HCT116 (cell line): ENCODE measurements at regions not wholly inside any gene's neighbourhood (a gene's known extent, or its start where the extent isn't known, plus 50 kb on each side); places are given as distances from the start of the nearest gene placed in this dataset.

ENCODE experiments used
- ATAC-seq: fragments of 200-7000 bp; cut with Tn5 transposase; 2 replicates; pipeline ENCODE4 v1.9.1; 2020; ENCODE audit warnings: mild to moderate bottlenecking, moderate library complexity
- BruUV-seq: library from RNA; stranded (reverse); fragments of 400-500 nt; replicated peaks from 2 replicates; lab custom pipeline; 2021; lab: Mats Ljungman, UMichigan
- CTCF ChIA-PET: fragments of 300-600 bp; sonication (Branson Sonifier 250); formaldehyde crosslinking; loops from one replicate; lab custom pipeline; 2021; ENCODE audit warnings: antibody characterized with exemption; lab: Charles Lee
- POLR2A ChIA-PET: fragments of 300-600, 350-600 bp; sonication (Branson Sonifier 250); formaldehyde crosslinking; loops from one replicate; lab custom pipeline; 2021; ENCODE audit warnings: antibody characterized with exemption; lab: Charles Lee
- RAD21 ChIA-PET, 2 experiments: fragments of 300-600 bp; sonication (Branson Sonifier 250); formaldehyde crosslinking; loops; one replicate each; lab custom pipeline; 2023; ENCODE audit warnings: low total read pairs in 2 of 2; ENCODE audit not compliant: uncharacterized antibody in 2 of 2, unreplicated experiment in 2 of 2, low non-redundant PET in 1 of 2; lab: Charles Lee
- DNase-seq: peaks from one replicate; pipeline ENCODE4 v3.0.0-alpha.2; 2010; ENCODE audit warnings: low read depth, low spot score
- H2AFZ ChIP-seq: fragments of 200-600 bp; shearing (Covaris generic), sonication (generic); 2 replicates; pipeline ENCODE4 v1.6.1; 2017; ENCODE audit warnings: low read depth, mixed run types, mixed read lengths, antibody characterized with exemption, low read length; ENCODE audit not compliant: poor library complexity, severe bottlenecking
- H3K27ac ChIP-seq: 2 replicates; pipeline ENCODE4 v1.5.1; 2012; ENCODE audit warnings: low read depth, low read length
- H3K27me3 ChIP-seq: fragments of 200-600 bp; sonication (generic); 2 replicates; pipeline ENCODE4 v1.6.1; 2016; ENCODE audit warnings: mixed run types, low read length, mixed read lengths; ENCODE audit not compliant: insufficient read depth
- H3K36me3 ChIP-seq, 2 experiments: fragments of 200-500 bp in 1 of 2; fragments of 200-600 bp in 1 of 2; sonication (Bioruptor generic) in 1 of 2; sonication (generic) in 1 of 2; 2 replicates each; pipeline versions ENCODE4 v1.5.1 to v1.6.1; 2014 to 2016; ENCODE audit warnings: low read length in 2 of 2, inconsistent platforms in 1 of 2, mixed read lengths in 1 of 2, mixed run types in 1 of 2; ENCODE audit not compliant: insufficient read depth in 2 of 2, control insufficient read depth in 1 of 2
- H3K4me1 ChIP-seq, 2 experiments: fragments of 200-600 bp in 1 of 2; sonication (generic) in 1 of 2; 2 replicates each; pipeline versions ENCODE4 v1.5.1 to v1.6.1; 2012 to 2017; ENCODE audit warnings: low read length in 2 of 2, inconsistent platforms in 1 of 2, mild to moderate bottlenecking in 1 of 2, mixed read lengths in 1 of 2, mixed run types in 1 of 2, moderate library complexity in 1 of 2; ENCODE audit not compliant: insufficient read depth in 2 of 2, control insufficient read depth in 1 of 2
- H3K4me2 ChIP-seq: fragments of 200-600 bp; sonication (generic); 2 replicates; pipeline ENCODE4 v1.6.1; 2017; ENCODE audit warnings: mixed run types, low read length, mixed read lengths
- H3K4me3 ChIP-seq, 2 experiments: fragments of 200-600 bp in 1 of 2; sonication (generic) in 1 of 2; replicated peaks in 1 of 2; 2 replicates each; pipeline ENCODE4 v1.5.1; 2011 to 2016; ENCODE audit warnings: low read length in 2 of 2, control low read depth in 1 of 2, low read depth in 1 of 2, mild to moderate bottlenecking in 1 of 2, mixed read lengths in 1 of 2, mixed run types in 1 of 2
- H3K79me2 ChIP-seq: fragments of 200-600 bp; sonication (generic); 2 replicates; pipeline ENCODE4 v1.6.1; 2017; ENCODE audit warnings: mild to moderate bottlenecking, mixed run types, low read length, moderate library complexity, mixed read lengths; ENCODE audit not compliant: insufficient read depth
- H3K9ac ChIP-seq: fragments of 200-600 bp; sonication (generic); 2 replicates; pipeline ENCODE4 v1.6.1; 2016; ENCODE audit warnings: low read length, mixed read lengths
- H3K9me2 ChIP-seq: fragments of 200-600 bp; sonication (generic), shearing (Covaris generic); 2 replicates; pipeline ENCODE4 v1.6.1; 2017; ENCODE audit warnings: mixed run types, mild to moderate bottlenecking, moderate library complexity; ENCODE audit not compliant: insufficient read depth
- H3K9me3 ChIP-seq, 2 experiments: fragments of 200-500 bp in 1 of 2; fragments of 200-600 bp in 1 of 2; sonication (Bioruptor generic) in 1 of 2; sonication (generic) in 1 of 2; 2 replicates each; pipeline ENCODE4 v1.6.1; 2014 to 2017; ENCODE audit warnings: low read length in 2 of 2, mixed read lengths in 2 of 2, inconsistent platforms in 1 of 2, low read depth in 1 of 2, mild to moderate bottlenecking in 1 of 2, mixed run types in 1 of 2, moderate library complexity in 1 of 2; ENCODE audit not compliant: control insufficient read depth in 1 of 2, insufficient read depth in 1 of 2
- H4K20me1 ChIP-seq: fragments of 200-600 bp; sonication (generic), shearing (Covaris generic); 2 replicates; pipeline ENCODE4 v1.6.1; 2017; ENCODE audit warnings: mixed run types, mild to moderate bottlenecking, moderate library complexity; ENCODE audit not compliant: insufficient read depth
- CBX3 ChIP-seq: IDR thresholded peaks from 2 replicates; pipeline ENCODE4 v1.6.1; 2012; ENCODE audit warnings: low read depth
- CEBPB ChIP-seq: IDR thresholded peaks from 2 replicates; pipeline ENCODE4 v1.6.1; 2012; ENCODE audit warnings: low read depth
- EGR1 ChIP-seq: IDR thresholded peaks from 2 replicates; pipeline ENCODE4 v1.6.1; 2012; ENCODE audit warnings: low read depth
- ELF1 ChIP-seq: IDR thresholded peaks from 2 replicates; pipeline ENCODE4 v1.6.1; 2012; ENCODE audit warnings: low read depth, borderline replicate concordance
- EZH2phosphoT487 ChIP-seq: fragments of 200-600 bp; IDR thresholded peaks from 2 replicates; pipeline ENCODE4 v1.6.1; 2018; ENCODE audit warnings: antibody characterized with exemption, borderline replicate concordance
- FOSL1 ChIP-seq: IDR thresholded peaks from 2 replicates; pipeline ENCODE4 v1.6.1; 2012; ENCODE audit warnings: low read depth
- JUND ChIP-seq: IDR thresholded peaks from 2 replicates; pipeline ENCODE4 v1.6.1; 2012
- POLR2A ChIP-seq: IDR thresholded peaks from 2 replicates; pipeline ENCODE4 v1.7.0; 2011; ENCODE audit warnings: borderline replicate concordance; ENCODE audit not compliant: insufficient read depth, insufficient read length; ENCODE audit errors: extremely low read depth
- POLR2AphosphoS5 ChIP-seq: IDR thresholded peaks from 2 replicates; pipeline ENCODE4 v1.6.1; 2011; ENCODE audit warnings: mild to moderate bottlenecking, low read depth, low read length, moderate library complexity
- RAD21 ChIP-seq: IDR thresholded peaks from 2 replicates; pipeline ENCODE4 v1.6.1; 2012; ENCODE audit warnings: low read depth, mild to moderate bottlenecking
- SIN3A ChIP-seq: IDR thresholded peaks from 2 replicates; pipeline ENCODE4 v1.6.1; 2012; ENCODE audit warnings: low read depth
- SP1 ChIP-seq: IDR thresholded peaks from 2 replicates; pipeline ENCODE4 v1.6.1; 2012; ENCODE audit warnings: low read depth
- SRF ChIP-seq: IDR thresholded peaks from 2 replicates; pipeline ENCODE4 v1.6.1; 2012; ENCODE audit warnings: low read depth
- TCF7L2 ChIP-seq: IDR thresholded peaks from 2 replicates; pipeline ENCODE4 v1.7.0; 2011; ENCODE audit warnings: borderline replicate concordance, inconsistent platforms; ENCODE audit not compliant: insufficient read depth, insufficient read length; ENCODE audit errors: extremely low read depth
- YY1 ChIP-seq: IDR thresholded peaks from 2 replicates; pipeline ENCODE4 v1.6.1; 2011; ENCODE audit warnings: low read length, low read depth, moderate library complexity, mild to moderate bottlenecking; ENCODE audit not compliant: insufficient replicate concordance; ENCODE audit errors: extremely low read depth
- ZNF274 ChIP-seq: fragments of 200-500 bp; sonication (Bioruptor generic); IDR thresholded peaks from 2 replicates; pipeline ENCODE4 v1.6.1; 2014; ENCODE audit warnings: mild to moderate bottlenecking, low read depth, low read length, inconsistent platforms
- intact Hi-C: fragments of 100-400 bp; cut with micrococcal nuclease; formaldehyde crosslinking; loops from 2 replicates; pipeline ENCODE4 v1.10.0; 2022
- TF ChIP-seq, protein P1 (sequence below), 3 experiments: fragments of 200-600 bp in 1 of 3; sonication (generic) in 1 of 3; IDR thresholded peaks in 2 of 3; conservative IDR thresholded peaks in 1 of 3; 2 replicates each; pipeline ENCODE4 v1.5.1; 2012 to 2017; ENCODE audit warnings: low read depth in 2 of 3, low read length in 2 of 3, antibody characterized with exemption in 1 of 3, borderline replicate concordance in 1 of 3, control low read depth in 1 of 3, mild to moderate bottlenecking in 1 of 3, mixed read lengths in 1 of 3, mixed run types in 1 of 3, moderate library complexity in 1 of 3; ENCODE audit not compliant: insufficient read depth in 1 of 3
- TF ChIP-seq, protein P2 (sequence below): IDR thresholded peaks from 2 replicates; pipeline ENCODE4 v1.6.1; 2011; ENCODE audit warnings: mild to moderate bottlenecking, low read length, moderate library complexity; ENCODE audit not compliant: insufficient replicate concordance; ENCODE audit errors: extremely low read depth
- TF ChIP-seq, protein P3 (sequence below): IDR thresholded peaks from 2 replicates; pipeline ENCODE4 v1.6.1; 2012

DNA sequence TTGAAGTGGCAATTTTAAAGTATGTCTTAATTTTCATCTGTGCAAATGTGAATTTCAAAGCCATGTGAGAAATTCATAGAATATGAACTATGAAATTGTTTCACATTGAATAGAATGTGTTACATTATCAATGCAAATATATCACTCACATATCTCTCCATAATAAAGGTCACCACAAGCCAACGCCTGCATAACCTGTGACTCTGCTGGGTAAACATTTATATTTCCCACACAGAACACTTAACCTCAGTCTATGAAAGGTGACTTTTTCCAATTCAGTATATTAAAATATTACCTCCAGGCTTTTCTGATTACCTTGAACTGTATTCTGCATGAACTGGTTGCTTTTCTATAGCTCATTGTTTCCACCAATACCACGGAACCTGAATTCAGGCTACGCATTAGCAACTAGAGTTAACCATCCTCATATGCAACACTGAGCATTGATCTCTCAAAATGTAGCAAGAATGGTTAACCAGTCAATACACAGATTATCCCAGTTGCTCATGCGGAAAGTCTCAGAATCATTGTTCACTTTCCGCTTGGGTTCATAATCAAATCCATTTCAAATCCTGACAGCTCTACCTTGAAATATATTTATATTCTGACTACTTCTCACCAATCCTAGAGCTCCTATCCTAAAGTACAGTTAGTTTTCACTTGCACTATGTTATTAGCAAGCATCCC is 126.6 kb upstream of the TYRP1 start:
- RAD21 ChIA-PET = no interaction called here
- POLR2A ChIA-PET = no interaction called here

More for the DNA sequence above, 126.6 kb upstream of the TYRP1 start:
- no peaks in the 10 kb centered on the region for H3K9me2 ChIP-seq
- no peaks in the 10 kb centered on the region for H3K4me1 ChIP-seq
- TF ChIP-seq ZNF274 (no peak), TCF7L2 (no peak), CEBPB (no peak), EGR1 (no peak), RAD21 (no peak), JUND (no peak), FOSL1 (no peak), SRF (no peak), EZH2phosphoT487 (no peak), ELF1 (no peak), CBX3 (no peak), SP1 (no peak), POLR2AphosphoS5 (no peak), YY1 (no peak), POLR2A (no peak), SIN3A (no peak)
- TF ChIP-seq, protein P1, sequence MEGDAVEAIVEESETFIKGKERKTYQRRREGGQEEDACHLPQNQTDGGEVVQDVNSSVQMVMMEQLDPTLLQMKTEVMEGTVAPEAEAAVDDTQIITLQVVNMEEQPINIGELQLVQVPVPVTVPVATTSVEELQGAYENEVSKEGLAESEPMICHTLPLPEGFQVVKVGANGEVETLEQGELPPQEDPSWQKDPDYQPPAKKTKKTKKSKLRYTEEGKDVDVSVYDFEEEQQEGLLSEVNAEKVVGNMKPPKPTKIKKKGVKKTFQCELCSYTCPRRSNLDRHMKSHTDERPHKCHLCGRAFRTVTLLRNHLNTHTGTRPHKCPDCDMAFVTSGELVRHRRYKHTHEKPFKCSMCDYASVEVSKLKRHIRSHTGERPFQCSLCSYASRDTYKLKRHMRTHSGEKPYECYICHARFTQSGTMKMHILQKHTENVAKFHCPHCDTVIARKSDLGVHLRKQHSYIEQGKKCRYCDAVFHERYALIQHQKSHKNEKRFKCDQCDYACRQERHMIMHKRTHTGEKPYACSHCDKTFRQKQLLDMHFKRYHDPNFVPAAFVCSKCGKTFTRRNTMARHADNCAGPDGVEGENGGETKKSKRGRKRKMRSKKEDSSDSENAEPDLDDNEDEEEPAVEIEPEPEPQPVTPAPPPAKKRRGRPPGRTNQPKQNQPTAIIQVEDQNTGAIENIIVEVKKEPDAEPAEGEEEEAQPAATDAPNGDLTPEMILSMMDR (IDR thresholded peaks at IDR 0.05 in 2 of 3, conservative IDR thresholded peaks at IDR 0.05 in 1 of 3; ENCODE audit: borderline replicate concordance in 1 of 3, insufficient read depth in 1 of 3, low read depth in 2 of 3, low read length in 2 of 3) = no peak
- TF ChIP-seq, protein P2, sequence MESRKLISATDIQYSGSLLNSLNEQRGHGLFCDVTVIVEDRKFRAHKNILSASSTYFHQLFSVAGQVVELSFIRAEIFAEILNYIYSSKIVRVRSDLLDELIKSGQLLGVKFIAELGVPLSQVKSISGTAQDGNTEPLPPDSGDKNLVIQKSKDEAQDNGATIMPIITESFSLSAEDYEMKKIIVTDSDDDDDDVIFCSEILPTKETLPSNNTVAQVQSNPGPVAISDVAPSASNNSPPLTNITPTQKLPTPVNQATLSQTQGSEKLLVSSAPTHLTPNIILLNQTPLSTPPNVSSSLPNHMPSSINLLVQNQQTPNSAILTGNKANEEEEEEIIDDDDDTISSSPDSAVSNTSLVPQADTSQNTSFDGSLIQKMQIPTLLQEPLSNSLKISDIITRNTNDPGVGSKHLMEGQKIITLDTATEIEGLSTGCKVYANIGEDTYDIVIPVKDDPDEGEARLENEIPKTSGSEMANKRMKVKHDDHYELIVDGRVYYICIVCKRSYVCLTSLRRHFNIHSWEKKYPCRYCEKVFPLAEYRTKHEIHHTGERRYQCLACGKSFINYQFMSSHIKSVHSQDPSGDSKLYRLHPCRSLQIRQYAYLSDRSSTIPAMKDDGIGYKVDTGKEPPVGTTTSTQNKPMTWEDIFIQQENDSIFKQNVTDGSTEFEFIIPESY = no peak
- TF ChIP-seq, protein P3, sequence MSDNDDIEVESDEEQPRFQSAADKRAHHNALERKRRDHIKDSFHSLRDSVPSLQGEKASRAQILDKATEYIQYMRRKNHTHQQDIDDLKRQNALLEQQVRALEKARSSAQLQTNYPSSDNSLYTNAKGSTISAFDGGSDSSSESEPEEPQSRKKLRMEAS = no peak
- TF ChIP-seq, all 23 proteins: peak for 0
- BruUV-seq = no TSS peak
- Histone ChIP-seq H3K9ac (no peak overlapping the region), H3K36me3 (no peaks in the 10 kb centered on the region), H4K20me1 (no peaks in the 10 kb centered on the region), H3K4me3 (no peak overlapping the region), H3K79me2 (no peaks in the 10 kb centered on the region), H3K4me2 (no peak overlapping the region), H2AFZ (no peak overlapping the region), H3K9me3 (0 out of 4 replicates have a peak, but pooled peaks cover 0 to 4% of the 10 kb centered on the region in 2 experiments), H3K27me3 (no peaks in the 10 kb centered on the region), H3K27ac (no peak overlapping the region)
- intact Hi-C loops = no loop called here
- DNase-seq = no peak
- no peak for ATAC-seq
- CTCF ChIA-PET = no interaction called here
